GM12875 (cell line): ENCODE measurements at regions not wholly inside any gene's neighbourhood (a gene's known extent, or its start where the extent isn't known, plus 50 kb on each side); places are given as distances from the start of the nearest gene placed in this dataset.
A peak's percentile ranks its signal among the peaks of the same experiment; 100 is the strongest.

Experiments
- H3K4me3 ChIP-seq: one replicate; pipeline ENCODE4 v1.5.1; 2011; ENCODE audit warnings: low read depth, low read length, control low read depth
- TF ChIP-seq, protein P1 (sequence below): IDR thresholded peaks from 2 replicates; pipeline ENCODE4 v1.5.1; 2011; ENCODE audit warnings: low read depth, mild to moderate bottlenecking, control low read depth, inconsistent platforms, low read length, moderate library complexity, borderline replicate concordance; ENCODE audit not compliant: insufficient read depth

DNA sequence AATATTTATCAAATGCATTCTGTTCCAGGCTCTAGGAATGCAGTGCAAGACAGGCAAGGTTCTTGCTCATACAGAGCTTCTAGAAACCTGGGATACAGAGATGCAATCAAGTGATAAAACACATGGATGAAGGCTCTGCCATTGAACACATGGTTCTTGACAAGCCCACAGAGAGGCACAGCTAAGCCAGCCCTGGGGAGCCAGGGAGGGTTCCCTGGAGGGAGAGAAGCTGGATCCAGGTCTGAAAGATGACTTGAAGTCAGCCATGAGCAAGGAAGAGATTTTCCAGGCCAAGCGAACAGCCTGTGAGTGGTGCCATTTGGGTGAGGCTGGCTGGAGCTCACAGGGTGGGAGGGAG is 66.2 kb downstream of the IRF2BPL start:
- H3K4me3 ChIP-seq = no peak overlapping the region
- TF ChIP-seq, protein P1, sequence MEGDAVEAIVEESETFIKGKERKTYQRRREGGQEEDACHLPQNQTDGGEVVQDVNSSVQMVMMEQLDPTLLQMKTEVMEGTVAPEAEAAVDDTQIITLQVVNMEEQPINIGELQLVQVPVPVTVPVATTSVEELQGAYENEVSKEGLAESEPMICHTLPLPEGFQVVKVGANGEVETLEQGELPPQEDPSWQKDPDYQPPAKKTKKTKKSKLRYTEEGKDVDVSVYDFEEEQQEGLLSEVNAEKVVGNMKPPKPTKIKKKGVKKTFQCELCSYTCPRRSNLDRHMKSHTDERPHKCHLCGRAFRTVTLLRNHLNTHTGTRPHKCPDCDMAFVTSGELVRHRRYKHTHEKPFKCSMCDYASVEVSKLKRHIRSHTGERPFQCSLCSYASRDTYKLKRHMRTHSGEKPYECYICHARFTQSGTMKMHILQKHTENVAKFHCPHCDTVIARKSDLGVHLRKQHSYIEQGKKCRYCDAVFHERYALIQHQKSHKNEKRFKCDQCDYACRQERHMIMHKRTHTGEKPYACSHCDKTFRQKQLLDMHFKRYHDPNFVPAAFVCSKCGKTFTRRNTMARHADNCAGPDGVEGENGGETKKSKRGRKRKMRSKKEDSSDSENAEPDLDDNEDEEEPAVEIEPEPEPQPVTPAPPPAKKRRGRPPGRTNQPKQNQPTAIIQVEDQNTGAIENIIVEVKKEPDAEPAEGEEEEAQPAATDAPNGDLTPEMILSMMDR = no peak

DNA sequence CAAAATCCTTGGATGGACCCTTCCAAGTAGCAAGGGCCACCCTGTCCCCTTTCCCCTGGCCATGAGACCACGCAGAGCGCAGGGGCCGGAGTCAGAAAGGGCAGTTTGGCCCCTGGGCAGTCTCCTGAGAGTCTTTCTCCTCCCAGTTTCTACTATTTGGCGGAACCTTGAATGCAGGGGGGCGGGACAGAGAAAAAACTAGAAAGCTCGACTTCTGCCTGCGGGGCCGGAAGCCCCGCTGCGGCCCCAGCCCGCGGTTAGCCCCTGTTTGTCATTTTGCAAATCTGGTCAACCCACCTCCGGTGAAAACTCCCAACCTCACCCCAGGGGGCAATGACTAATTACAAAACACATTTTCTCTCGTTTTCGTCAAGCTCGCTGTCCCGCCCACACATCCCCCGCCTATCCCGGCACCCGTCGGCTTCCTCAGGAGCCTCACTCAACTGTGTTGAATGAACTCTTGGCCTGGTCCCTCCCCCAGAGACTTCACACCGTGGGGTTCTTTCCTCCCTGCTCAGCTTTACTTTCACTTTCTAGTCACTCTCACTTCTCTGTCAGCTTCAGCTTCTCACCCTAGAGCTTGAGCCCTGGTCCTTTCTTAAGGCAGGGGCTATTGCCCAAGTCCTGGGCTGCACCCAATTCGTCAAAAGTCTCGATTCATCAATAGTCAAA is 66.7 kb downstream of the IRF2BPL start:
- TF ChIP-seq, protein P1 = no peak
- peak overlapping the region; percentile 3 for H3K4me3 ChIP-seq

DNA sequence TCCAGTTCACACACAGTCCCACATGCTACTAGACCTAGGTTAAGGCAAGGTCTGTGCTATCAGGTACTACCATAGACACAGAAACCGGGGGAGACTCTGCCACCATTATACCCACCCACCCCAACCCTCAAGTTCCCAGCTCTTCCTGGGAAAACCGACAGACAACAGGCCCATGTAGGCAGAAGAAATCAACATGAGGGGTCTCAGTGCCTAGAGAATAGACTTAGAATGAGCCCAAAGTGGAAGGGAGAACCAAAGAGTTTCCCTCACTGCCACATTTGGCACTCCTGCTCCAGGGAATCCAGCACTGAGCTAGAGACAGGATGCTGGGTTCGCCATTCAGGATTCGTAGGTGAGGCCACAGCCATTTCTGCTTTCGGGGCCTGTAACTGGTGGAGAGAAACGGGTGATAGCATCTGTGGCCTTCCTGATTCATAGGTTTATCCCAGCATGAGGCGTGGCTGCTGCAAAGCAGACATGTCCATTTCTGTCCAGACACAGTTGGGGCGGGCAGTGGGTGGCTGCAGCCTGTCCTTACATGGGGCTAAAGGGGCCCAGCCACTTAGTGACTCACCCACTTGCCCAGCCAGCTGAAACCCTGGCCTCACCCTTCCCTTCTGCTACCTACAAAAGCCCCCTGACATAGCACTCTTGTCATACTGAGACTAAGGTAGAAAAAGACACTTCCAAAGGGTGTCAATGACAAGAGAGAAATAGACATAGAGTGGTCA is 69.4 kb downstream of the IRF2BPL start:
- H3K4me3 ChIP-seq = no peak overlapping the region
- TF ChIP-seq, protein P1 = no peak

DNA sequence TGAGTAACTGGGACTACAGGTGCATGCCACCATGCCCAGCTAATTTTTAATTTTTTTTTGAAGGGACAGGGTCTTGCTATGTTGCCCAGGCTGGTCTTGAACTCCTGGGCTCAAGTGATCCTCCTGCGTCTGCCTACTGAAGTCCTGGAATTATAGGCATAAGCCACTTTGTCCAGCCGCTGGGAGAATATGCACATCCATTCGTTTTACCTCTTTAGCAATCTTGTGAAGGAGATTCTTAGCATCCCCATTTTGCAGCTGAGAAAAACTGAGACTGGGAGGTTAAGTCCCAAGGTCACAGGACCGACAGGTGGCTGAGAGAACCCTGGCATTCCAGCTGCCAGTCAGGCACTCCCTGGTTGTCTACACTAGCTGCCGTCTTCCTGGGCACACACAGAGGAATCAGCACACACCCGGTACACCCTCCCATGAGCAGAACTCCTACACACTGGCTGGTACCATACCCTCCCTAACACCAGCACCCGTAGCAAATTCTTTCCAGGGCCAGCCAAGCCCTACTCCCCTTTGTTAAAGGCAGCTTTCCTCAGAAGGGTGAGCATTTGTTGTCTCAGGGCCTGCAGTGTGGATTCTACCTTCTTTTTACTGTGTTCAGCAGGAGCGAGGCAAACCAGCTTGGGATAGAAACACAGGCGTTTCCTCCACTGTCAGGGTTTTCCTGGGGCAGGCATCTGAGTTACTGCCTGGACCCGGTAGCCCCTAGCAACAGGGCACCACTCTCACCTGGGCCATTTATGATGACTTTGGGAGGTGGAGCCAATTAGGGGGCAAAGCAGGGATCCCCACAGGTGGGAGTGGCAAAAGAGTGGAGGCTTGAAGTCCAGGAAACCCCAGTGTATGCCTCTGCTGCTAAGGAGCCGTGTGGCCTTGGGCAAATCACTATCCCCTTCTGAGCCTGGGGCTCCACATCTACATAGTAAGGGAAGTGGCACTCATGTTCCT is 70.2 kb downstream of the IRF2BPL start:
- H3K4me3 ChIP-seq = no peak overlapping the region
- TF ChIP-seq, protein P1 = no peak

DNA sequence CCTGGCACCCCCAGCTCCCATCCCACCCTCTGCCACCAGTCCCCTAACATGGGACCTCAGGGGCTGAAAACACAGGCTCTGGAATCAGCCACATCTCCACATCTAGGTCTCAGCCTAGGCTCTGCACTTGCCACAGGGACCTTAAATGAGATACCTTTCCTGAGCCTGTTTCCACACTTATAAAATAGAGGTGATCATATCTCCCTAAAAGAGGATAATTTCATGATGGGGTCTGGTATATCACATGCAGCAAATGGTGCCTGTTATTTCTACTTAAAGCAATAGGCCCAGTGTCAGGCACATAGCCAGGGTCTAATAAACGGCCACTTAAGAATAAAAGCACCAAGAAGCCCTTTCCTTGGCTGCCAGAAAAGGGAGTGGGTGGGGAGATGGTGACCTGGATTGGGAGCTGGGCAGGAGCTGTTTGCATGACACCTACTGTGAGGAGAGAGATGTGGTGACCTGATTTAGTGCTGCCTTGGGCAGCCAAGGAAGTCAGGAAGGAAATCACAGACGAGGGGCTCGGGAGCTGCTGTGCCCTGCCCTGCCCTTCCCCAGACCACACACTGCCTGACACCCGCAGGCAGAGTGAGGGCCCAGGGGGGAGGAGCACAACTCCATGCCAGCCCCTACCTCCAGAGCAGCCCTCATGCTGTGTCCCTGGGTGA is 71.2 kb downstream of the IRF2BPL start:
- TF ChIP-seq, protein P1 = no peak
- peak overlapping the region; percentile 50 for H3K4me3 ChIP-seq

DNA sequence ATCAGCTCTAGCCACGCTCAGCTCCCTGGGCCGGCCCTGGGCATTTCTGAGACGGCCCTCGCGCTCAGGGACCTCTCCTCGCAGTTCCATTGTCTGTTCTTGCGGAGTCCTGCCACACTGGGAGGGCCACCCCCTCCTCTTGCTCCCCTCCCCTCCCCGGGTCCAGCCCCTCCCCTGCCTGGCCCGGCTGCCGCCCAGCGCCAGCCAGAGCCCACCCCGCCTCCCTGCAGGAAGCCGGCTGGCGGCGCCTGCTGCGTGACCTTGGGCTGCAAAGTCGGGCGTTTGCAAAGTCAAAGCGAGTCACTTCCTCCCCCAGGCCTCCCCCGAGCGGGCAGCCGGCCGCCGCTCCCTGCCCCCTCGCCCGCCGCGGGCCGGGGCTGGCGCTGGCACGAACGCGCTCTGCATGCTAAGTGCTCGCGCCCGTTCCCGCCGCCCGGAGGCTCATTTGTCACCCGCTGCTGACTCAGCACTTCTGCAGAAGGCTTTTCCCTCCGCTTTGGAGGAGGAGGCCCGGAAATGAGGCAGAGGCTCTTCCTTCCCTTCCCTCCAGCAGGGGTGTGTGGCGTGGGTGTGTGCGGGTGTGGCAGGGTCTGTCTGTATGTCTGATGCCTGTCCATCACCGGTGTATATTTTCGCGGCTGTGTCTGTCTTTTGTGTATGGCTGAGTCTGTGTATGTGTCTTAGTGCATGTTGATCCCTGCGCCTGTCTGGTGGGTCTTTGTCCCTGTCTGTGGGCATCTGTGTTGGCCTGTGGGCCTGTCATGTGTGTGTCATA is 72.0 kb downstream of the IRF2BPL start:
- peak overlapping the region; percentile 50 for H3K4me3 ChIP-seq
- TF ChIP-seq, protein P1 = no peak
